IMR-90 (cell line): ENCODE measurements at regions not wholly inside any gene's neighbourhood (a gene's known extent, or its start where the extent isn't known, plus 50 kb on each side); places are given as distances from the start of the nearest gene placed in this dataset.

Source experiments
- ATAC-seq: fragments of 200-7000 bp; cut with Tn5 transposase; 2 replicates; pipeline ENCODE4 v1.9.1; 2020; ENCODE audit warnings: low read depth, mild to moderate bottlenecking, moderate library complexity
- BruUV-seq: library from RNA; stranded (reverse); fragments of 400-500 nt; replicated peaks from 2 replicates; lab custom pipeline; 2021; lab: Mats Ljungman, UMichigan
- CTCF ChIA-PET: fragments of 300-600 bp; formaldehyde crosslinking; extraction: SDS; loops from one replicate; lab custom pipeline; 2021; ENCODE audit warnings: antibody characterized with exemption; lab: Yijun Ruan, JAX
- POLR2A ChIA-PET: fragments of 300-600 bp; sonication (Branson Sonifier 250); formaldehyde crosslinking; loops from one replicate; lab custom pipeline; 2022; ENCODE audit warnings: antibody characterized with exemption; ENCODE audit not compliant: unreplicated experiment; lab: Charles Lee
- DNase-seq: peaks from one replicate; pipeline ENCODE4 v3.0.0; 2013
- H2AFZ ChIP-seq: replicated peaks from 2 replicates; pipeline ENCODE3; 2013; ENCODE audit warnings: low read length, mild to moderate bottlenecking; ENCODE audit not compliant: poor library complexity
- H2AK5ac ChIP-seq: 2 replicates; pipeline ENCODE4 v1.6.1; 2013; ENCODE audit warnings: low read depth, low read length, inconsistent platforms
- H2AK9ac ChIP-seq: replicated peaks from 2 replicates; pipeline ENCODE3; 2013; ENCODE audit warnings: mild to moderate bottlenecking, low read depth, low read length, moderate library complexity; ENCODE audit not compliant: poor library complexity
- H2BK120ac ChIP-seq: 2 replicates; pipeline ENCODE4 v1.6.1; 2013; ENCODE audit warnings: low read depth, low read length, inconsistent platforms
- H2BK15ac ChIP-seq: 3 replicates; pipeline ENCODE4 v1.6.1; 2013; ENCODE audit warnings: low read depth, low read length, inconsistent platforms
- H2BK20ac ChIP-seq: 2 replicates; pipeline ENCODE4 v1.6.1; 2013; ENCODE audit warnings: low read depth, mild to moderate bottlenecking, inconsistent platforms, low read length, moderate library complexity
- H2BK5ac ChIP-seq: 2 replicates; pipeline ENCODE4 v1.6.1; 2013; ENCODE audit warnings: mild to moderate bottlenecking, low read depth, low read length, inconsistent platforms; ENCODE audit not compliant: poor library complexity, severe bottlenecking
- H3K14ac ChIP-seq: replicated peaks from 2 replicates; pipeline ENCODE4 v1.6.1; 2013; ENCODE audit warnings: low read depth, low read length, inconsistent platforms
- H3K18ac ChIP-seq: 2 replicates; pipeline ENCODE4 v1.6.1; 2013; ENCODE audit warnings: low read depth, low read length, control low read depth
- H3K23ac ChIP-seq: 2 replicates; pipeline ENCODE4 v1.6.1; 2013; ENCODE audit warnings: low read depth, low read length, inconsistent platforms
- H3K27ac ChIP-seq: 2 replicates; pipeline ENCODE4 v1.5.1; 2013; ENCODE audit warnings: mild to moderate bottlenecking, control low read depth, low read length; ENCODE audit not compliant: insufficient read depth
- H3K27me3 ChIP-seq: 2 replicates; pipeline ENCODE4 v1.6.1; 2013; ENCODE audit warnings: low read length; ENCODE audit not compliant: control insufficient read depth, insufficient read depth
- H3K36me3 ChIP-seq: 2 replicates; pipeline ENCODE4 v1.6.1; 2013; ENCODE audit warnings: low read length, mixed read lengths; ENCODE audit not compliant: control insufficient read depth, insufficient read depth
- H3K4ac ChIP-seq: 2 replicates; pipeline ENCODE4 v1.6.1; 2013; ENCODE audit warnings: low read depth, low read length, inconsistent platforms
- H3K4me1 ChIP-seq: 2 replicates; pipeline ENCODE4 v1.6.1; 2013; ENCODE audit warnings: low read length, mixed read lengths; ENCODE audit not compliant: control insufficient read depth, insufficient read depth
- H3K4me2 ChIP-seq: 2 replicates; pipeline ENCODE4 v1.6.1; 2013; ENCODE audit warnings: low read depth, mild to moderate bottlenecking, control low read depth, low read length, moderate library complexity
- H3K4me3 ChIP-seq: 2 replicates; pipeline ENCODE4 v1.5.1; 2013; ENCODE audit warnings: low read depth, mild to moderate bottlenecking, control low read depth, low read length, moderate library complexity; ENCODE audit not compliant: insufficient read depth
- H3K56ac ChIP-seq: 2 replicates; pipeline ENCODE4 v1.6.1; 2013; ENCODE audit warnings: low read length, inconsistent platforms; ENCODE audit not compliant: insufficient read depth; ENCODE audit errors: extremely low read depth
- H3K79me1 ChIP-seq, 2 experiments: 2 replicates each; pipeline ENCODE4 v1.6.1; 2013; ENCODE audit warnings: low read length in 2 of 2, inconsistent platforms in 1 of 2, low read depth in 1 of 2
- H3K9ac ChIP-seq: 2 replicates; pipeline ENCODE4 v1.6.1; 2013; ENCODE audit warnings: low read depth, low read length, control low read depth
- H3K9me1 ChIP-seq: 2 replicates; pipeline ENCODE4 v1.6.1; 2013; ENCODE audit warnings: low read length, inconsistent platforms; ENCODE audit not compliant: insufficient read depth
- H3K9me3 ChIP-seq: 2 replicates; pipeline ENCODE4 v1.6.1; 2013; ENCODE audit warnings: low read length; ENCODE audit not compliant: control insufficient read depth, insufficient read depth
- H4K20me1 ChIP-seq: 2 replicates; pipeline ENCODE4 v1.6.1; 2013; ENCODE audit warnings: low read length, inconsistent platforms; ENCODE audit not compliant: insufficient read depth
- H4K5ac ChIP-seq: 2 replicates; pipeline ENCODE4 v1.6.1; 2013; ENCODE audit warnings: mild to moderate bottlenecking, low read depth, low read length, control low read depth
- H4K8ac ChIP-seq, 2 experiments: 2 replicates each; pipeline ENCODE4 v1.6.1; 2013; ENCODE audit warnings: low read depth in 2 of 2, low read length in 2 of 2, control low read depth in 1 of 2, inconsistent platforms in 1 of 2
- H4K91ac ChIP-seq: 2 replicates; pipeline ENCODE4 v1.6.1; 2013; ENCODE audit warnings: low read depth, low read length, inconsistent platforms; ENCODE audit not compliant: insufficient read depth
- BHLHE40 ChIP-seq: fragments of 150-350 bp; IDR thresholded peaks from 2 replicates; pipeline ENCODE4 v1.6.1; 2016; ENCODE audit warnings: mild to moderate bottlenecking, low read depth, low read length
- CEBPB ChIP-seq: IDR thresholded peaks from 2 replicates; pipeline ENCODE4 v1.6.1; 2012; ENCODE audit warnings: low read depth, low read length, improper control_type of control experiment
- CHD1 ChIP-seq: IDR thresholded peaks from 2 replicates; pipeline ENCODE4 v1.6.1; 2012; ENCODE audit warnings: low read depth, low read length, improper control_type of control experiment
- CTCF ChIP-seq: conservative IDR thresholded peaks from 2 replicates; pipeline ENCODE4 v1.5.1; 2012; ENCODE audit warnings: mild to moderate bottlenecking, low read depth, low read length, improper control_type of control experiment
- ELK1 ChIP-seq: fragments of 150-350 bp; IDR thresholded peaks from 2 replicates; pipeline ENCODE4 v1.6.1; 2016; ENCODE audit warnings: low read depth, mild to moderate bottlenecking, low read length, moderate library complexity, borderline replicate concordance
- FOS ChIP-seq: fragments of 150-350 bp; IDR thresholded peaks from 2 replicates; pipeline ENCODE4 v1.6.1; 2016; ENCODE audit warnings: low read depth, low read length
- MXI1 ChIP-seq: IDR thresholded peaks from 2 replicates; pipeline ENCODE4 v1.6.1; 2012; ENCODE audit warnings: low read depth, mild to moderate bottlenecking, low read length, moderate library complexity, borderline replicate concordance
- POLR2A ChIP-seq: IDR thresholded peaks from 2 replicates; pipeline ENCODE4 v1.6.1; 2012; ENCODE audit warnings: mild to moderate bottlenecking, low read depth, low read length
- RAD21 ChIP-seq: IDR thresholded peaks from 2 replicates; pipeline ENCODE4 v1.6.1; 2012; ENCODE audit warnings: low read length, improper control_type of control experiment
- RCOR1 ChIP-seq: IDR thresholded peaks from 2 replicates; pipeline ENCODE4 v1.6.1; 2012; ENCODE audit warnings: mild to moderate bottlenecking, low read length, improper control_type of control experiment; ENCODE audit not compliant: insufficient replicate concordance
- WGBS, 2 experiments: methylation state at CpG; one replicate each; pipeline versions ENCODE4 v1.1.5 to v1.1.7; 2013; ENCODE audit warnings: missing lambda C conversion rate in 2 of 2; ENCODE audit not compliant: insufficient read length in 1 of 2; ENCODE audit errors: extremely low coverage in 2 of 2; 5-methylcytosine and 5-hydroxymethylcytosine counted together
- dilution Hi-C: fragments of 300-500 bp; cut with HindIII; formaldehyde crosslinking; loops from one replicate; pipeline ENCODE4 v1.14.3; 2018; ENCODE audit warnings: low sequenced_read_pairs; ENCODE audit not compliant: unreplicated experiment
- in situ Hi-C: fragments of 300-500 bp; cut with MboI; formaldehyde crosslinking; loops from 3 replicates; pipeline ENCODE4 v1.14.3; 2019; ENCODE audit warnings: low sequenced_read_pairs, inconsistent platforms, mixed read lengths
- intact Hi-C: fragments of 100-400 bp; cut with micrococcal nuclease; formaldehyde crosslinking; loops from 2 replicates; pipeline ENCODE4 v1.10.0; 2022

GRCh38 chr9:80305136-80305535 is 733.4 kb downstream of the TLE4 start:
- no peak for ATAC-seq
- dilution Hi-C loops (no loop called here), intact Hi-C loops (no loop called here), in situ Hi-C loops (no loop called here)
- H2BK5ac ChIP-seq, result no peak overlapping the region
- ChIA-PET CTCF (no interaction called here), POLR2A (no interaction called here)
- H3K79me1 ChIP-seq, result no peaks in the 10 kb centered on the region
- H3K4me3 ChIP-seq, result no peak overlapping the region
- H2AK5ac ChIP-seq, result no peak overlapping the region
- TF ChIP-seq CEBPB, result no peak
- TF ChIP-seq POLR2A, result no peak
- TF ChIP-seq CTCF, result no peak
- no peak for TF ChIP-seq RAD21
- TF ChIP-seq CHD1, result no peak
- TF ChIP-seq ELK1, result no peak
- TF ChIP-seq FOS, result no peak
- no peak for TF ChIP-seq RCOR1
- TF ChIP-seq BHLHE40, result no peak
- TF ChIP-seq MXI1, result no peak
- H3K23ac ChIP-seq, result no peak overlapping the region
- no peak overlapping the region for H4K91ac ChIP-seq
- no peaks in the 10 kb centered on the region for H3K27me3 ChIP-seq
- no peak overlapping the region for H3K9ac ChIP-seq
- no peak overlapping the region for H2BK20ac ChIP-seq
- no peak overlapping the region for H3K27ac ChIP-seq
- no peaks in the 10 kb centered on the region for H4K20me1 ChIP-seq
- H3K9me3 ChIP-seq, result no peaks in the 10 kb centered on the region
- H3K56ac ChIP-seq, result no peak overlapping the region
- no peak overlapping the region for H2BK120ac ChIP-seq
- H3K14ac ChIP-seq, result no peak overlapping the region
- no peaks in the 10 kb centered on the region for H3K9me1 ChIP-seq
- no peaks in the 10 kb centered on the region for H3K4me1 ChIP-seq
- no peak overlapping the region for H4K8ac ChIP-seq
- DNase-seq, result no peak
- no peaks in the 10 kb centered on the region for H3K36me3 ChIP-seq
- no peak overlapping the region for H3K18ac ChIP-seq
- H3K4me2 ChIP-seq, result no peak overlapping the region
- H2AFZ ChIP-seq, result no peak overlapping the region
- H4K5ac ChIP-seq, result no peak overlapping the region
- no peak overlapping the region for H2AK9ac ChIP-seq
- H2BK15ac ChIP-seq, result no peak overlapping the region
- H3K4ac ChIP-seq, result no peak overlapping the region
- WGBS, 2 experiments, result no CpG with 5 or more reads among the region's 1 CpG
- no TSS peak for BruUV-seq
